Suprapubic skin (tissue), 3 donors: ENCODE measurements at regions not wholly inside any gene's neighbourhood (a gene's known extent, or its start where the extent isn't known, plus 50 kb on each side); places are given as distances from the start of the nearest gene placed in this dataset.

ENCODE experiments used
- POLR2AphosphoS5 ChIP-seq, 3 donors: sonication (generic); formaldehyde crosslinking; IDR thresholded peaks; one replicate each; pipeline ENCODE4 v1.6.1; 2017; ENCODE audit warnings: antibody characterized with exemption in 3 of 3
- TF ChIP-seq, protein P1 (sequence below), 2 donors: fragments of 200-600 bp in 1 of 2; fragments of 450-650 bp in 1 of 2; sonication (generic) in 1 of 2; IDR thresholded peaks; one replicate each; pipeline ENCODE4 v1.5.1; 2016 to 2019; ENCODE audit warnings: antibody characterized with exemption in 2 of 2, mild to moderate bottlenecking in 1 of 2, moderate library complexity in 1 of 2

DNA sequence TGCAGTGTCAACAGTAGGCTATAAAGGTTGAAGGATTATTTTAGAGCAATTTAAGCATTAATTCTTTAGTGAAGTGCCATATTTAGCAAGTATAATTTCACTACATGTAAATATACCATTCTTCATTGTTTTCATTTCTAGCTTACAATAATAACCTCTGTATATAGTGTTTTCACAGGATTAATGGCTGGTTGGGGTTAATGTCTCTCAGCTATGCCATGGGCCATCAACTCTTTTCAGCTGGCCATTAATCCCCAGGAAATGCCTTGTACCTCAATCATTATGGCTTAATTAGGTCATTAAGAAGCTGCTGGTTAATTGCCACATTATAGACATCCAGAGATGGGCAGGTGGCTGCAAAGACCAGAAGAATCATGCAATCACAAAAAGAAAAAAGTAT is 715.1 kb downstream of the MAT2B start:
- TF ChIP-seq, protein P1, sequence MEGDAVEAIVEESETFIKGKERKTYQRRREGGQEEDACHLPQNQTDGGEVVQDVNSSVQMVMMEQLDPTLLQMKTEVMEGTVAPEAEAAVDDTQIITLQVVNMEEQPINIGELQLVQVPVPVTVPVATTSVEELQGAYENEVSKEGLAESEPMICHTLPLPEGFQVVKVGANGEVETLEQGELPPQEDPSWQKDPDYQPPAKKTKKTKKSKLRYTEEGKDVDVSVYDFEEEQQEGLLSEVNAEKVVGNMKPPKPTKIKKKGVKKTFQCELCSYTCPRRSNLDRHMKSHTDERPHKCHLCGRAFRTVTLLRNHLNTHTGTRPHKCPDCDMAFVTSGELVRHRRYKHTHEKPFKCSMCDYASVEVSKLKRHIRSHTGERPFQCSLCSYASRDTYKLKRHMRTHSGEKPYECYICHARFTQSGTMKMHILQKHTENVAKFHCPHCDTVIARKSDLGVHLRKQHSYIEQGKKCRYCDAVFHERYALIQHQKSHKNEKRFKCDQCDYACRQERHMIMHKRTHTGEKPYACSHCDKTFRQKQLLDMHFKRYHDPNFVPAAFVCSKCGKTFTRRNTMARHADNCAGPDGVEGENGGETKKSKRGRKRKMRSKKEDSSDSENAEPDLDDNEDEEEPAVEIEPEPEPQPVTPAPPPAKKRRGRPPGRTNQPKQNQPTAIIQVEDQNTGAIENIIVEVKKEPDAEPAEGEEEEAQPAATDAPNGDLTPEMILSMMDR (IDR thresholded peaks at IDR 0.05): no peak
- no peak for TF ChIP-seq POLR2AphosphoS5 (IDR thresholded peaks at IDR 0.05)
